GM12801 (cell line): ENCODE measurements at regions not wholly inside any gene's neighbourhood (a gene's known extent, or its start where the extent isn't known, plus 50 kb on each side); places are given as distances from the start of the nearest gene placed in this dataset.

Experiments
- CTCF ChIP-seq: IDR thresholded peaks from one replicate; pipeline ENCODE4 v1.5.1; 2011; ENCODE audit warnings: control low read depth; ENCODE audit not compliant: insufficient read length; ENCODE audit errors: extremely low read depth

- no peak for TF ChIP-seq CTCF
These were observed 151.6 kb upstream of the OR4E1 start for GRCh38 chr14:21825149-21825743.

GRCh38 chr14:21822109-21822508 lies 148.5 kb upstream of the OR4E1 start:
- no peak for TF ChIP-seq CTCF

- TF ChIP-seq CTCF: no peak
These were observed 147.0 kb upstream of the OR4E1 start for GRCh38 chr14:21820631-21821030.

GRCh38 chr14:21807975-21808374 lies 134.4 kb upstream of the OR4E1 start:
- no peak for TF ChIP-seq CTCF

- no peak for TF ChIP-seq CTCF
These were observed 131.4 kb upstream of the OR4E1 start for GRCh38 chr14:21804981-21805380.

- no peak for TF ChIP-seq CTCF
These were observed 128.8 kb upstream of the OR4E1 start for GRCh38 chr14:21802441-21802840.

- no peak for TF ChIP-seq CTCF
These were observed 123.3 kb upstream of the OR4E1 start for GRCh38 chr14:21796916-21797315.

GRCh38 chr14:21795456-21795855 lies 121.8 kb upstream of the OR4E1 start:
- no peak for TF ChIP-seq CTCF
